K562 (cell line): ENCODE measurements at regions not wholly inside any gene's neighbourhood (a gene's known extent, or its start where the extent isn't known, plus 50 kb on each side); places are given as distances from the start of the nearest gene placed in this dataset.

Experiments
- ATAC-seq: fragments of 200-7000 bp; cut with Tn5 transposase; 3 replicates; pipeline ENCODE4 v1.9.1; 2020; ENCODE audit warnings: moderate library complexity
- BruUV-seq: library from RNA; stranded (reverse); fragments of 400-500 nt; replicated peaks from 2 replicates; lab custom pipeline; 2021; lab: Mats Ljungman, UMichigan
- CTCF ChIA-PET: fragments of 300-600 bp; formaldehyde crosslinking; extraction: SDS; loops from one replicate; lab custom pipeline; 2021; ENCODE audit warnings: low intra/inter-chr PET ratio; lab: Yijun Ruan, JAX
- POLR2A ChIA-PET: fragments of 300-600, 350-650 bp; sonication (Branson Sonifier 250); formaldehyde crosslinking; extraction: SDS; loops from one replicate; lab custom pipeline; 2021; ENCODE audit warnings: antibody characterized with exemption, inconsistent platforms; lab: Yijun Ruan, JAX
- DNase-seq, 4 experiments: peaks; one replicate each; pipeline versions ENCODE4 v3.0.0 to v3.0.0-alpha.2; 2011 to 2018; ENCODE audit warnings: low spot score in 3 of 4, mixed read lengths in 3 of 4; ENCODE audit errors: extremely low read depth in 1 of 4
- FAIRE-seq: peaks from 2 replicates; lab custom pipeline; 2011; peaks lifted over from hg19 to GRCh38; lab: Jason Lieb, UNC
- H2AFZ ChIP-seq: 2 replicates; pipeline ENCODE4 v1.6.0; 2011; ENCODE audit warnings: low read depth, low read length, control low read depth, inconsistent platforms
- H3K27ac ChIP-seq: fragments of 200-600 bp; 3 replicates; pipeline ENCODE4 v1.8.0; 2011; ENCODE audit warnings: low read depth, mild to moderate bottlenecking, control low read depth, inconsistent platforms, low read length, moderate library complexity, mixed read lengths; ENCODE audit errors: extremely low read depth
- H3K27me3 ChIP-seq, 2 experiments: fragments of 300-600 bp in 1 of 2; 2 replicates in 1 of 2; 3 replicates in 1 of 2; pipeline versions ENCODE4 v1.6.0 to v1.8.0; 2011; ENCODE audit warnings: inconsistent platforms in 2 of 2, low read length in 2 of 2, mild to moderate bottlenecking in 1 of 2, mixed read lengths in 1 of 2, moderate library complexity in 1 of 2; ENCODE audit not compliant: control insufficient read depth in 2 of 2, insufficient read depth in 2 of 2
- H3K36me3 ChIP-seq: fragments of 300-600 bp; 3 replicates; pipeline ENCODE4 v1.8.0; 2011; ENCODE audit warnings: mild to moderate bottlenecking, low read length, inconsistent platforms; ENCODE audit not compliant: control insufficient read depth, insufficient read depth
- H3K4me1 ChIP-seq, 2 experiments: fragments of 200-600 bp in 1 of 2; replicated peaks in 1 of 2; 2 replicates in 1 of 2; 3 replicates in 1 of 2; pipeline versions ENCODE4 v1.5.1 to v1.8.0; 2011; ENCODE audit warnings: inconsistent platforms in 2 of 2, low read length in 2 of 2, mild to moderate bottlenecking in 1 of 2, mixed read lengths in 1 of 2, moderate library complexity in 1 of 2; ENCODE audit not compliant: control insufficient read depth in 2 of 2, insufficient read depth in 2 of 2
- H3K4me2 ChIP-seq: 2 replicates; pipeline ENCODE4 v1.6.1; 2011; ENCODE audit warnings: low read length, control low read depth, inconsistent platforms, mixed read lengths; ENCODE audit not compliant: insufficient read depth
- H3K4me3 ChIP-seq: fragments of 200-600 bp; sonication (generic), shearing (Covaris generic); 2 replicates; pipeline ENCODE4 v1.5.1; 2016; ENCODE audit warnings: control low read depth, inconsistent platforms
- H3K79me2 ChIP-seq: fragments of 200-600 bp; 3 replicates; pipeline ENCODE4 v1.8.0; 2011; ENCODE audit warnings: low read length, inconsistent platforms; ENCODE audit not compliant: control insufficient read depth, insufficient read depth
- H3K9ac ChIP-seq, 2 experiments: 2 replicates each; pipeline versions ENCODE4 v1.6.0 to v1.6.1; 2011; ENCODE audit warnings: low read depth in 2 of 2, low read length in 2 of 2, control low read depth in 1 of 2, inconsistent platforms in 1 of 2, mild to moderate bottlenecking in 1 of 2, mixed read lengths in 1 of 2; ENCODE audit not compliant: insufficient read depth in 1 of 2
- H3K9me1 ChIP-seq: one replicate; pipeline ENCODE4 v1.6.0; 2011; ENCODE audit warnings: inconsistent platforms, mild to moderate bottlenecking, low read length, moderate library complexity; ENCODE audit not compliant: control insufficient read depth, insufficient read depth
- H3K9me3 ChIP-seq: replicated peaks from 2 replicates; pipeline ENCODE4 v1.5.1; 2011; ENCODE audit warnings: low read depth, low read length, inconsistent platforms; ENCODE audit not compliant: control insufficient read depth, insufficient read depth
- H4K20me1 ChIP-seq: replicated peaks from 2 replicates; pipeline ENCODE4 v1.6.1; 2011; ENCODE audit warnings: low read length, inconsistent platforms, mixed read lengths; ENCODE audit not compliant: control insufficient read depth, insufficient read depth
- HOXB6 ChIP-seq: fragments of 250-450 bp; sonication (Bioruptor Pico); IDR thresholded peaks from 2 replicates; pipeline ENCODE4 v1.5.1; 2022; ENCODE audit warnings: mild to moderate bottlenecking, borderline replicate concordance
- PHF21A ChIP-seq: fragments of 450-650 bp; IDR thresholded peaks from 2 replicates; pipeline ENCODE4 v1.6.1; 2017; ENCODE audit warnings: low read depth, borderline replicate concordance
- TCFL5 ChIP-seq: fragments of 250-450 bp; sonication (Bioruptor Pico); conservative IDR thresholded peaks from 2 replicates; pipeline ENCODE4 v1.6.1; 2021; ENCODE audit warnings: mild to moderate bottlenecking, moderate library complexity, matching md5 sums
- ZNF316 ChIP-seq: fragments of 450-650 bp; IDR thresholded peaks from 2 replicates; pipeline ENCODE4 v1.6.1; 2016
- ZNF75A ChIP-seq: fragments of 450-650 bp; formaldehyde crosslinking; IDR thresholded peaks from 2 replicates; pipeline ENCODE4 v1.4.0; 2020; ENCODE audit warnings: mild to moderate bottlenecking
- WGBS: fragments of 100-300 bp; shearing (Covaris generic); methylation state at CpG from one replicate; pipeline ENCODE4 v1.1.6; 2016; ENCODE audit warnings: low coverage, mixed read lengths; ENCODE audit not compliant: insufficient coverage; ENCODE audit errors: missing lambda C conversion rate; 5-methylcytosine and 5-hydroxymethylcytosine counted together
- in situ Hi-C: fragments of 300-500 bp; cut with MboI; formaldehyde crosslinking; loops from 4 replicates; pipeline ENCODE4 v1.15.0; 2018; ENCODE audit warnings: inconsistent platforms, mixed read lengths
- intact Hi-C: fragments of 100-400 bp; cut with micrococcal nuclease; formaldehyde crosslinking; loops from 2 replicates; pipeline ENCODE4 v1.14.2; 2022

DNA sequence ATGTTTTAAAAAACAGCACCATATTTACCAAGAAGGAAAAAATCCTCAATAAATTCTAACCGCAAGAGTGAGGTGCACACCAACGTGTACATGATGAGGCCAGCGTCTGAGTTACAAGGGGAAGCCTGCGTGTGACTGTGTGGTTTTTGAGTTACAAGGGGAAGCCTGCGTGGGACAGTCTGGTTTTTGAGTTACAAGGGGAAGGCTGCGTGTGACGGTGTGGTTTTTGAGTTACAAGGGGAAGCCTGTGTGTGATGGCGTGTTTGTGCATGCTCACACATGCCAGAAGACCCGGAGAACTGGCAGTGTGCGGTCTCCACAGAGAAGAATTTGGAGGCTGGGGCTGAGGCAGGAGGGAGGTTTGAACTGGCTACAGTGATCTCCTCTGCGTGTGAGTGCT is 1376.4 kb downstream of the TBC1D22A start:
- BruUV-seq: no TSS peak
- H3K9ac ChIP-seq: no peak overlapping the region
- ATAC-seq: no peak
- in situ Hi-C loops: no loop called here
- CTCF ChIA-PET: no interaction called here
- H3K9me1 ChIP-seq: no peaks in the 10 kb centered on the region
- 0% methylated on average over 11 of the region's 11 CpGs for WGBS
- H3K4me1 ChIP-seq: no peaks in the 10 kb centered on the region
- no peaks in the 10 kb centered on the region for H3K36me3 ChIP-seq
- POLR2A ChIA-PET: no interaction called here
- TF ChIP-seq TCFL5 (CRISPR knock-in tag) (no peak), ZNF316 (0 out of 2 replicates have a peak, but pooled peaks have one; percentile 0), PHF21A (no peak)
- TF ChIP-seq, all 486 proteins: peak for 1
- FAIRE-seq (no peak), DNase-seq (no peak)
- H3K4me3 ChIP-seq: no peak overlapping the region
- intact Hi-C loops: no loop called here
- no peaks in the 10 kb centered on the region for H3K79me2 ChIP-seq
- no peaks in the 10 kb centered on the region for H4K20me1 ChIP-seq
- H2AFZ ChIP-seq: no peak overlapping the region
- no peak overlapping the region for H3K27ac ChIP-seq
- H3K9me3 ChIP-seq: no peaks in the 10 kb centered on the region
- peaks cover 0 to 10% of the 10 kb centered on the region in 2 experiments; a peak in 1 of 5 replicates for H3K27me3 ChIP-seq
- H3K4me2 ChIP-seq: no peak overlapping the region

GRCh38 chr22:48138427-48138826 is 1376.0 kb downstream of the TBC1D22A start:
- intact Hi-C loops (no loop called here), in situ Hi-C loops (no loop called here)
- Histone ChIP-seq H4K20me1 (no peaks in the 10 kb centered on the region), H3K4me1 (no peaks in the 10 kb centered on the region), H3K36me3 (no peaks in the 10 kb centered on the region), H3K27me3 (peaks cover 0 to 10% of the 10 kb centered on the region in 2 experiments; a peak in 1 of 5 replicates), H3K9me3 (no peaks in the 10 kb centered on the region), H2AFZ (no peak overlapping the region), H3K79me2 (no peaks in the 10 kb centered on the region), H3K4me3 (no peak overlapping the region), H3K4me2 (no peak overlapping the region), H3K9ac (no peak overlapping the region), H3K9me1 (no peaks in the 10 kb centered on the region), H3K27ac (no peak overlapping the region)
- no TSS peak for BruUV-seq
- POLR2A ChIA-PET: no interaction called here
- no peak for ATAC-seq
- 2% methylated on average over 3 of the region's 3 CpGs for WGBS
- no peak for DNase-seq
- FAIRE-seq: no peak
- TF ChIP-seq ZNF316 (0 out of 2 replicates have a peak, but pooled peaks have one; percentile 20), ZNF75A (CRISPR knock-in tag) (no peak), HOXB6 (CRISPR knock-in tag) (no peak)
- CTCF ChIA-PET: no interaction called here
